HuH-7 (cell line): ENCODE measurements at regions not wholly inside any gene's neighbourhood (a gene's known extent, or its start where the extent isn't known, plus 50 kb on each side); places are given as distances from the start of the nearest gene placed in this dataset.

Experiments
- DNase-seq: peaks from one replicate; pipeline ENCODE4 v3.0.0; 2011; ENCODE audit warnings: low spot score

DNA sequence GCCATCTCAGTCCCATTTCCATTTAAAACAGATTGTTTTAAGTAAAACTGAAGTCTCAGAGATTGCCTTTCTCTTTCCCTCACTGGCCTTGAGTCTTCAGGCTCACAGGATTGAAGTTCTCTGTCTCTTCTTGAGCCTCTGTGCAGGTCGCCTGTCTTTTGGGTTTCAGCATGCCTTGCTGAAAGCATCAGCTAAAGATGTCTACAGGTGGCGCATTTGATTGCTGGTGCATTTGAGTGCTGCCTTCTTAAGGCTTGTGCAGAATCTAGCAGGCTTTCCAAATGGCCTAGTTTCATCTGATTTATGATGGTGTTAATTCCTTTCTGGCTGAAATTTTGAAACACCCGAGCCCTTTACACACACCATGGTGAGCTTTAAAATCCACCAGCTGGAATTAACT, 1062.2 kb upstream of the FBXO33 start:
- no peak for DNase-seq

DNA sequence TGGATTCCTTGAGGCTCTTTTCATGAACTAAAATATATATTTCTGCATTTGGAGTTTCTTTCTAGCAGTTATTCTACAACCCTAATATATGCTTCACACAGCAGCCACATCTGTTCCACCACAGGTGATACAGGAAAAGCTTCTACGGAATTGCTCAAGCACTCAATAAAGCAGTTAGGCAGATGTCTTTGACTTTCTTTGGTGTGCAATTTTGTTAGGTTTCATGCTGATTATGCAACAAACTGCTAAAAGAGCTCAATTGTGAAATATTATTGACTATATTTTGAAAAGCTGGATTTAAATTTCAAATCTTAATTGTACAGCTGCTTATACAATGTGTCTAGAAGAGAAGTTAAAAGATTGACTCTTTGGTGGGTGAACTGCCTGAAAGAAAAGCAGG, 1055.6 kb upstream of the FBXO33 start:
- no peak for DNase-seq

DNA sequence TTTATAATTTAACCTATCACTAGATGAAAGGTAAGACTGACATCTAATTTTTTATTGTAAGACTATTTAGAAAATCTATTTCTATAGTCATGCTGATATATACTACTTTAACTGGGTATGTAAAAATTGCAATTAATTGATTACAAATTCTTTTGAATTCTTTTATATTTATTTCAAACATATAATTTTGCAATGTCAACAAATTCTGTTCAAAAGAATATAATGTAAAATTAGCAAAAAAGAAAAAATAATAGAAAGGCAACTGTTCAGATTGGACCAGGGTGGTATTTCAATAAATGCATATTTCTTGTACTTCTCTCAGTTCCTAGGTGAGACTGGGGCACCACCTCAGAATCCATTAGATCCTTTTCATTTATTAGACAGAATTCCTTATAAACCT, 1053.5 kb upstream of the FBXO33 start:
- no peak for DNase-seq

DNA sequence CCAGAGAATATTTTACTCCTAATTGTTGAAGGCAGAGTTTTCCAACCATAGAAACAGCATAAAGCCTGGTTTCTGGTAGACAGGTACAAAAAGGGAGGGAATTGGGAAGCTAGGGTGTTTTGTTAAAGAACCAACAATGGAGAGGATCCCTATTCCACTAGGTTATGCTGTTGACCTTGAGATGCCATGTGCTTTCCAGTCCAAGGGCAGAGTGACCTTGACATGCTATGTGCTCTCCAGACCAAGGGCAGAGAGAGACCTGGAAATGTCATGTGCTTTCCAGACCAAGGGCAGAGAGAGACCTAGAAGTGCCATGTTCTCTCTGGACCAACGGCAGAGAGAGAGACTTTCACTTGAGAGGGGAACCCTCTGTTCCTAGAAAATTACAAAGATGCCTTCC, 1043.8 kb upstream of the FBXO33 start:
- no peak for DNase-seq

DNA sequence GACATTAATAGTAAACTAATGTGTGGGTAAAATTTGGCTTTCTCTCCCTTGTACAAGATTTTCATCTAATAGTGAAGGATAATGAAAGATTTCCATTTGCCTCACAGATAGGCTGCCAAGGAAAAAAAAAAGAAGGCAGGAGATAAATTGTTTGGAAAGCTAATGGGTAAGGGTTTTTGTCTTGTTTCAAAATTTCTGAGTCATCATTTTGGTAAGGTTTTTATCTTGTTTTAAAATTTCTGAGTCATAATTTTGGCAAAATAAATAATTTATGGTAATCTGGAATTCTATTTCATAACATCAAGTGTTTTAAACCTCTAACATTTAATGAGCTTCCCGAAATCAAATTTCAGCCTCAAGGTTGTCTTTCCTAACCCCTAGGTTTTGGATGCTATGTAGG, 1035.7 kb upstream of the FBXO33 start:
- DNase-seq: no peak

DNA sequence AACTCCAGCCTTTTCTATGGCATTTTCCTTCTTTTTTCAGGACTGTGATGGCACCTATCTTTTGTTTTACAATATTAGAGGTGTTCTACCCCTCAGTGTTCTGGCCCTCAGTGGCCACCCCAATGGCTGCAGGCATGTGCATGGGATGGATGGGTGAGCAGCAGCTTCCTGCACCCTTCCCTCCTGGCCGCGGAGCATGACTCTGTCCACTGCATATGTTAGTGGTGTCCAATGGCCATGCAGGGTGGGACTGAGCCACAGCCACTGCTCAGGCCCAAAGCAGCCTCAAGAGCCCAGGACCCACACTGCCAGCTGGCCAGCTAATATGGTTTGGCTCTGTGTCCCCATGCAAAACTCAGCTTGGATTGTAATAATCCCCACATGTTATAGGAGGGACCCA, 1032.3 kb upstream of the FBXO33 start:
- DNase-seq: no peak

DNA sequence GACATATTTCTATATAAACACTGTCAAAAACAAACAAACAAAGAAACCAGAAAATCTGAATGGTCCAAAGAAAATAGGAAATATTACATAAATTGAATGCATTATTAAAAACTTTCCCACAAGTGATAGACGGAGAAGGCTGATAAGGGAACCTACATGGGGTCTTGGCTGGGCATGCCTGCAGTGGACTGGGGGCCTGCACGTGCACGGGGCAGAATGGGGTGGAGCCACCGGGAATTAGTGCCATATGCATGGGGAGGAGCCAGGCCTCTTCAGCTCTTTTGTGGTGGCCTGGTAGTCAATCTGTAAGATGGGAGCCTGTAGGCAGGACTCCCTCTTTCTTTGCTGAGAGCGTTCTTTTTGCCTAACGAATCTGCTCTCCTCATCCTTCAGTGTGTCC, 1031.7 kb upstream of the FBXO33 start:
- DNase-seq: no peak

DNA sequence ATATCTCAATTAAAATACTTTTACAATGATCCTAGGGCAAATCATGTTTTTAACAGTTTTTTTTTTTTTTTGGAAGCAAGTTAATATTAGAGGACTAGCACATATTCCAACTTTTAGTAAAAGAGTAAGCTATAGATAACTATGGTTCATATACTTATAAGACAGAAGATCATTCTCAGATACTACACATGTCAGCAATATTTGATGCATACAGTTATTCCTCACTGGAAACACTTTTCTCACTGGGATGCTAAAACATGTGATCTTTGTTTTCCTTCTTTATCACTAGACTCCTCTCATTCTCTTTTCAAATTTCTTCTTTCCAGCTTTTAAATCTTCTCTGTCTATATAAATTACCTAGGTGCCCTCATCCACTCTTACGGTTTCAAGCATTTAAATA, 1020.4 kb upstream of the FBXO33 start:
- DNase-seq: no peak

DNA sequence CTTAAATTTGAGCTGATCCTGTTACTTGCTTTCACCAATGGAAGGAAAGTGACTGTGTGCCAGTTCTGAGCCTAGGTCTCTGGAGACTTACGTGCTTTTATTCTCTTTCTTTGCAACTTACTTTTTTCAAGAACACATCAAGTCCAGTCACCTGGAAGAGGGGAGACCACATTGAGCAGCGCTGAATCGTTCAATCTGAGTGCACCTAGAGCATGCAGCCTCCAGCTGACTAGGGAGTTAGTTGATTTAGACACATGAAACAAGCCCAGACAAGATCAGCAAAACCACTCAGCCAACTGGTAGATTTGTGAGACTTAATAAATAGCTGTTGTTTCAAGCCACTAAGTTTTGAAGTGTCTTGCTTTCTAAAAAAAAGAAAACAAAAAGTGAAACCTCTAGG, 1014.8 kb upstream of the FBXO33 start:
- DNase-seq: no peak

DNA sequence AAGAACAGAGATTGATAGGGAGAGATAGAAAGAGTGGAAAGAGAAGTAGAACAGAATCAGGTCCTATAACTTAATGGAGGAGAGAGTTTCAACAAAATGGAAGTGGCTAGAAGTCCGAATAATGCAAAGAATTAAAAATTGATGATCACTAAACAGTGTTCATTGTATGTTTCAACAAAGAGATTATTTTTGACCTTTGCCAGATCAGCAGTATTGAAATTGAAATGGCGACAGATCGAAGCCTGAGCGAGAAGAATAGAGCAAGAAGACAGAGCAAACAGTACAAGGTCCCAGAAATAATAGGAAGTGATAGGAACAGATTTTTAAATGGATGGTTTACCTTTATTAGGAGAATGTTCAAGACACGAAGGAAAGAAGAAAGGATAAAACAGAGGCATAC, 1012.8 kb upstream of the FBXO33 start:
- DNase-seq: no peak

DNA sequence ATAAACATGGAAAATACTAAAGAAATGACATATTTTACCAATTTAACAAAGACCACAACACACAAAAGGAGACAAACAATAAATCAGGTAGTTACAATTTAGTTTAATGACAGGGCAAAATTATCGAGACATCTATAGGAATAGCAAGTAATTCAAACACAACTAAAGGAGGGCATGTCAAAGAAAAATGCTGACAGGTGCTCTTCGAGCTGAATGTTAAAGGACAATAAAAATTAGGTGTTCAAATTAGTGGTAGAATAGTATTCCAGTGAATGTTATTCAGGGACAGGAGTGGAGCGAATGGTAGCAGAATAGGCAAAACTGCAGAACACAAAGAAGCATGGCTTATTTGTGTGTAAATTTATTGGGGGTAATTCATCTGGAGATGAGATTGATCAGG, 1004.3 kb upstream of the FBXO33 start:
- no peak for DNase-seq

DNA sequence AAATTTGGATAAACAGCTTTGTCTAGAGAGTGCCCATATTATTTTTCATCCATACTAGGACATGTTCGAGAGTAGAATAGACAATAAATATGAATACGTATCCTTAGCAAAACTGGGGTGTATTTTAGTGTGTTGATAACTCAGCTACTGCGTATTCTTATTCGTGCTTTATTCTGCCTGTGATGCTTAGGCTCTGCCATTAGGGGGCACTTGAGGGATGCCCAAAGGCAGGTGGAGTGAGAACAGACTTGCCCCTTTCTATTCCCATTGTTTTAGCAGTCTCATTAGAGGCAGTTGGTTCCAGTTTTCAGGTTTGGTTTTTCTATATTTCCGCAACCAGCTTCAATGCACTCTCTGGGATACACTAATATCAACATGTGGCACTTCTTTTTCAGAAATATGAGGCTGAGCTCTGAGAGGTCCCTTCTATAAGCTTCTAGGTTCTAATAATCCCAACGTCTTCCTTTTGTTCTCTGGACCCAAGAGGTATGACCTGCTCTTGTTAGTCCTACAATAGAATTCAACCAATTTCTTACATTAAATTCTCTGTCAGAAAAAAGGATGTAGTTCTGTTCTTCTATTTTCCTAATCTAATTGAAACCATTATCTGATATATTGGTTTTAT, 985.7 kb upstream of the FBXO33 start:
- peak; percentile 10 for DNase-seq

DNA sequence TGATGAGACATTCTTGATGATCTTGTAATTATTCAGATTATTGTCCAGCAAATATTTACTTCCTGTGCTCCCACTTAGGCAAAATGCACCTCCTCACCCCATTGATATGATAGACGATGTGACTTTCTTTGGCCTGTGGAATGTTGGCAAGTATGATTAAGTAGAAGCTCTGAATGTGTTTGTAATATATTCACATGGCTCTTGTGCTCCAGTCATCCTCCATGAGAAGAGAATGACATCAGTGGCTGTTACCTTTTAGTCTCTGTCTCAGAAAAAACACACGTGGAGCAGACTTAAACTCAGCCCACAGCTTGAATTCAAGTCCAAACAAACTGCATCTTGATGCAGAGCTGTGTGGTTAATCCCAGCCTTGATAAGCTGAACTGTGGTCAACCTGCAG, 984.3 kb upstream of the FBXO33 start:
- no peak for DNase-seq

DNA sequence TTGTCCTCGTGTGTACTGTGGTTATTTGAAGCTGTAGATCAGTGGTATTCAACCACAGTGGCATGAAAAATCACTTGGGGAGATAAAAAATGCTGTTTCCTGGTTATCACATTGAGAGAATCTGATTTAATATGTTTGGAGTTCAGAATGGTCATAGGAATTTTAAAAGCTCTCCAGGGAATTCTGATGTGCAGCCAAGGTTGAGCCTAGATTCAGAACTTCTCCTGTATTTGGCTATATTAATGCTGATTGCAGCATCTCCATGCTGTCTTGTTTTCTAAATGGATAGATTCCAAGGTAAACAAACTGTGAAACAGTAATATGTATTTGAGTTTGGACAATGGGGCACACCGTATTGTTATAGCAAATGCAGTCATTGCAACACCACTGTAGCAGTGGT, 982.2 kb upstream of the FBXO33 start:
- no peak for DNase-seq

DNA sequence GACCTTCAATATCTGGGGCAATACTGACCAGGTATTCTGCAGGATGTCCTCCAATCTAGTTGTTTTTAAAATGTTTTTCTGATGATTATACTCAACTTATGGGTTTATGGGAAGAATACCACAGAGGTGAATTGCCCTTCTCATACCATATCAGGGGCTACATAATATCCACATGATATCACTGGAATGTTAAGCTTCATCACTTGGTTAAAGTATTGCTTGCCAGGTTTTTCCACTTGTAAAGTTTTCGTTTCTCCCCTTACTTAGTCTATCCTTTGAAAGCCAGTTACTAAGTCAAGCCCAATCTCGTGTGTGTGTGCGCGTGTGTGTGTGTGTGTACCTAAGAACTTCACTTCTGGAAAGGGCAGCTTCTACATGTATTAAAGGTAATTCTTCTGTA, 980.9 kb upstream of the FBXO33 start:
- DNase-seq: no peak

DNA sequence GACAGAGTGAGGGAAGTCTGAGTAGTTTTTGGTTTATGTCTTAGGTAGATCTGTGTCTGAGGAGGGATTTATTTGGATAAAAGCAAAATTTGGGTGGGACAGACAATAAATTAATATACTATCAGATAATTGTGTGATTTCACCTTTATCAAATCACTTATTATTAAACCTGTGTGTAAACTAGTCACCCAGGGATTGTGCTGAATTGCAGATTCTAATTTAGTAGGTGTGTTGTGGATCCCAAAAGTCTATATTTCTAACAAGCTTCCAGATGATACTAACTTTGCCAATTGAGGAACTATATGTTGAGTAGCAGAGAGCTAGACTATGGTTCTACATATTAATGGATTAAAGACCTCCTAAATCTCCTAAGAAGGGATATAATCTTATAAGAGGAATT, 978.5 kb upstream of the FBXO33 start:
- DNase-seq: no peak

DNA sequence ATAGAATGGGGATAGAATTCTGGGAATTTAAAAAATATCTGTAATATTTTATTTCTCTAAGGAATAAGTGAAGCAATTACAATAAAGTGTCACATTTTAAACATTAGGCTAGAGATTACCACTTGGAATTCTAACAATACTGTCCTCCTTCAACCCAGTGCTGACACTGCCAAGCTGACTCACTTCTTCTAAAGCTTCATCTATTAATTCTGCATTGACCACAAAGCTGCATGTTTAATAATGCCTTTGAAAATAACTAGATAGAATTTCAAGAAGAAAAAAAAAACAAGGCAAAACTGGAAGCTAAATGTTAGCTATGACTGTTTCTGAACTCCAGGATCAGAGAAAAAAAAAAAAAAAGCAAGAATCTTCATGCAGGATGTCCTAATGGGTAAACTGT, 970.7 kb upstream of the FBXO33 start:
- no peak for DNase-seq

DNA sequence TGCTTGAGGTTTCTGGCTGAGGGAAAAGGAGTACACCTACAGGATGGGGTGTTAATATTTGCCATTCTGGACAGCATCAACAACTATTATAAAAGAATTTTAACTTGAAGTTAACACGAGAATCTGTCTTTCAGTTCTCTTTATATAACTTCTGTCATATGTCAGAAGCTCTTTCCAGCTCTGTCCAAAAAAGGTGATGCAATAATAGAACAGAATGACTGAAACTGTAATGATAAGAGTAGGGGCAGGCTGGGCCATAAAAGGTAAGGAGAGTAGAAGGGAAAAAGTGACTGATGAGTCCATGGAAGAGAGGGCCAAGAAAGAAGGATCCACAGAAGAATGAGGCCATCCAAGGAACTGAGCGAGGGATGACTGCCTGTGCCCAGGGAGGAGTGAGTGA, 966.7 kb upstream of the FBXO33 start:
- DNase-seq: no peak

DNA sequence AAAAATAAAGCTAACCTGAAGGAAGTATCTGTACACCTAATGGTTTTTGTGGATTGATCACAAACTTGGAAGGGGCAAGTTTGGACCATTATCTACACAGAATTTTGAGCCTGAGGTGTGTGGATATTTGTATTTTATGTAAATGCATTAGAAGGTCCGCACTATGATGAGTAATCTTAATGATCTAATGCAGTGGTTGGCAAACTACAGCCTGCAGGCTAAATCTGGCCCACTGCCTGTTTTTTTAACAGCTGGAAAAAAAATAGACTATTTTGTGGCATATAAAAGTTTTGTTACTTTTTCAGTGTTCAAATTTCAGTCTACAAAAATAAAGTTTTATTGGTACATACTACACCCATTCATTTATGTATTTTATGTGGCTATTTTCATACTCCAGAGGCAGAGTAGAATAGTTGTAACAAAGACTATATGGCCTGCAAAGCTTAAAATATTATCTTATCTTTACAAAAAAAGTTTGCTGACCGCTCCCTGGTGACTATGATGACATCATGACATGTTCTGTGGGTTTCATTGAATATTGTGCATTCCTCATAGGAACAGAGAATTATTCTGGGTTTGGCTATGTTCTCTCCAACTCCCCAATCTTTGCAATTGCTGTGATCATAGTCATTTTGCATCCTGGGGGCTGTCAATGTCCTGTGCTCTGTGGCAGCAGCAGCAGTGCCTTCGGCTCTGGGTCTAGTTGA, 962.6 kb upstream of the FBXO33 start:
- DNase-seq: no peak

DNA sequence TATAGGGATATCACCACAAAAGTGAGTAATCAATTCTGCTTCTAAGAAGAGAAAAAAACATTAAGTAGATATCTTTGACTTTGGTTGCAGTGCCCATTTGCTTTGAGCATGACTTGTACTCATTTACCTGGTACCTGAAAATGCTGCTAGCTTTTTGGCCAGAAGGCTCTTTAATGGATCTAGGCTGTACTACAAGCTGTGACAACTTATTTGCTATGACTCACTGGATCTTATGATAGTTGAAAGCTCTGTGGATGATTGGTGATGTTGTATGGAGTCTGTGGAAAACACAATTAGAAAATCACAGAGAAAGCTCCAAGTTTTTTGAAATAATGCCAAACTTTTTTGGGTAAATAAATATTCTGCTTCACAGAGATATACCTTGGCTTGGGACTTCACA, 960.9 kb upstream of the FBXO33 start:
- no peak for DNase-seq

DNA sequence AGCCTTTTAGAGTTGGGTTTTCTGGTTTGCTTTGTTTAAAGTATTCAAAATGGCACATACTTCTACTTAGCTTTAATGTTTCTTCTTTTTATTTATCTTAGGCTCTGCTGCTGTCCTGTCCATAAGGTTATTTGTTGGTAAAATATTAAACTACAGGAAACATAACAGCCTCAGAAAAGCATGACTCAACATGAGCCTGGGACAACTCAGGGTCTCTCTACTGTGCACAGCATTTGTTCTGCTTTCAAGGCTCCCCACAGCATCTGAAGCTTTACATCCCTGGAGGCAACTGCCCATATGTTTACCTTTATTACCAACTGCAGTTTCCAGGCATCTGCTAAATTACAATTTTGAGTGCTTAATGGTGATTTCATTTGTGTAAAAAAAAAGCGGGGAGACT, 954.2 kb upstream of the FBXO33 start:
- no peak for DNase-seq

DNA sequence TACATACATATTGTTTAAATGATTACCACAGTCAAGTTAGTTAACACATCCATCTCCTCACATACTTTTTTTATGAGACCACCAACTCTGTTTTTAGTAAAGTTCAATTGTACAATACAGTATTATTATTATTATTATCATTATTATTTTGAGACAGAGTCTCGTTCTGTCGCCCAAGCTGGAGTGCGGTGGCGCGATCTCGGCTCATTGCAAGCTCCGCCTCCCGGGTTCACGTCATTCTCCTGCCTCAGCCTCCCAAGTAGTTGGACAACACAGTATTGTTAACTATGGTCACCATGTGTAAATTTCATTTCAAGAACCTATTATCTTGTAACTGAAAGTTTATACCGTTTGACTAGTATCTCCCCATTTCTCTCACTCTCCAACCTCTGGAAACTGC, 942.0 kb upstream of the FBXO33 start:
- no peak for DNase-seq

DNA sequence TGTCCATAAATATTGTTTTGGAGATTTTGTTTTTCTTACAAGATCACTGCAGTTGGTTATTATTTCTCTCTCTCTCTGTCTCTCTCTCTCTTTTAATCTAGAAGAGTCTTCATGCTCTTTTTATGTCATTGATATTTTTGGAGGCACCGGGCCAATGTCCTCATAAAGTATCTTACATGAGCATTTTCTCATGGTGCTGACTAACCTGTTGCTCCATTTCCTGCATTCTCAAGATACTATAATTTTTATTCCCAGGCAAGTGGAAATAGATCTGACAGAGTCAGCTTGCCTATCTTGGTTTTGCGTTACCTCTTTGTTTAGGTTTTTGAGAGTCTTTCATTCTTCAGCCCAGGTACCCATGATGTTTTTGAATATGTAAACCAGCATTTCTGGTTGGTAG, 938.8 kb upstream of the FBXO33 start:
- no peak for DNase-seq

DNA sequence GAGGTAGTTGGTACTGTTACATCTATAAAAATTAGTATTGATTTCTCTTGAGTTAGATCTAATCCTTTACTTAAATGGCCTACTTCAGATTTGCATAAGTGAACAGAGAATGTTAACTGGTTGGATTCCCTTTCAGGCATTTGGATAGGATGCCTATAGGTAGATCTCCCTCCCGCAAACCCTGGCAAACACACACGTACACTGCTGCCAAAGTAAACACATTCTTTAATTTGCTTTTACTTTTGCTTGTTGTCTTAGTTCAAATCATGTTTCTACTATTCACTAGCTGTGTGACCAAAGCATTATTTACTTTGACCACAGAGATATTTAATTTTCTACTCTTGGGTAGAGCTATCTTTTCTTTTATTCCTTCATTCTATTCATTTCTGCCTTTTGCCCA, 936.1 kb upstream of the FBXO33 start:
- DNase-seq: no peak
